ENCODE measurements at regions not wholly inside any gene's neighbourhood (a gene's known extent, or its start where the extent isn't known, plus 50 kb on each side); places are given as distances from the start of the nearest gene placed in this dataset.

GRCh38 chr5:10839916-10840599 is 79.0 kb upstream of the DAP start:
- H3K4me1 ChIP-seq (ENCODE audit: control insufficient read depth in 2 of 2, insufficient read depth in 1 of 2, low read depth in 1 of 2, low read length in 2 of 2): no peaks in the 10 kb centered on the region
- no peaks in the 10 kb centered on the region for H3K79me1 ChIP-seq (ENCODE audit: low read depth, low read length)
- H3K4ac ChIP-seq (ENCODE audit: low read length): no peak overlapping the region
- no peak overlapping the region for H2BK120ac ChIP-seq (ENCODE audit: low read depth, low read length)
- no peak overlapping the region for H3K4me2 ChIP-seq (ENCODE audit: insufficient read depth, low read length, poor library complexity, severe bottlenecking)
- H4K8ac ChIP-seq (ENCODE audit: low read depth, low read length): no peak overlapping the region
- no peak overlapping the region for H3K9ac ChIP-seq (ENCODE audit: low read depth, low read length, poor library complexity)
- no peak overlapping the region for H3K4me3 ChIP-seq (ENCODE audit: low read length in 2 of 2)
- no peaks in the 10 kb centered on the region for H3K9me3 ChIP-seq (replicated peaks in 1 of 2; ENCODE audit: control insufficient read depth in 2 of 2, insufficient read depth in 1 of 2, low read depth in 1 of 2, low read length in 2 of 2)
- no peak overlapping the region for H2AFZ ChIP-seq (ENCODE audit: low read length)
- no peaks in the 10 kb centered on the region for H3K27me3 ChIP-seq (ENCODE audit: control insufficient read depth in 3 of 3, insufficient read depth in 3 of 3, low read depth in 1 of 3, low read length in 3 of 3)
- H2AK5ac ChIP-seq (ENCODE audit: low read depth, low read length): no peak overlapping the region
- no peak overlapping the region for H2BK5ac ChIP-seq (ENCODE audit: low read length)
- no CpG with 5 or more reads among the region's 3 CpGs for WGBS, 2 donors (ENCODE audit: extremely low coverage in 2 of 2, insufficient read length in 2 of 2, insufficient replicate concordance in 1 of 2)
- H3K27ac ChIP-seq (replicated peaks; ENCODE audit: low read length): no peak overlapping the region
- H3K14ac ChIP-seq (ENCODE audit: low read length): no peak overlapping the region
- no peak for DNase-seq (ENCODE audit: low spot score)
- no peaks in the 10 kb centered on the region for H3K36me3 ChIP-seq (replicated peaks in 1 of 2; ENCODE audit: control insufficient read depth in 2 of 2, insufficient read depth in 2 of 2, low read length in 2 of 2)
- no peak overlapping the region for H3K23ac ChIP-seq (ENCODE audit: low read depth, low read length, poor library complexity)
- H4K91ac ChIP-seq (ENCODE audit: low read depth, low read length, poor library complexity): no peak overlapping the region
- no peak overlapping the region for H3K18ac ChIP-seq (ENCODE audit: low read length)
- H2BK15ac ChIP-seq (ENCODE audit: low read length): no peak overlapping the region
- H2BK12ac ChIP-seq (ENCODE audit: low read length): no peak overlapping the region

DNA sequence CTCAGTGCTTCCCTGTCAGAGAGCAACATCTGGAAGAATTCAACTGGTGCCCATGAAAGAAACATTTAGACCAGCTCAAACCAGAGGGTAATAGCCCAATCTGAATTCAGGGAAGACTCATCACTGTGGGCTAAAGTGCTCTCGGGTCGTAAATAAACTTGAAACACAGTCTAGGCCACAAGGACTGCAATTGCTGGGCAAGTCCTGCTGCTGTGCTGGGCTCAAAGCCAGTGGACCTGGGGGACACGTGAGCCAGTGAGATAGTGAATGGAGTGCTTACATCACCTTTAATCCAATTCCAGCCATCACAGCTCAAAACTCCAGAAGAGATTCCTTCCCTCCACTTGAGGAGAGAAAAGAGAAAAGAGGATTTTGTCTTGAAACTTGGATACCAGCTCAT is 78.1 kb upstream of the DAP start:
- no peak overlapping the region for H2BK5ac ChIP-seq (ENCODE audit: low read length)
- H3K14ac ChIP-seq (ENCODE audit: low read length): no peak overlapping the region
- H2BK12ac ChIP-seq (ENCODE audit: low read length): no peak overlapping the region
- H3K9ac ChIP-seq (ENCODE audit: low read depth, low read length, poor library complexity): no peak overlapping the region
- no peaks in the 10 kb centered on the region for H3K27me3 ChIP-seq (ENCODE audit: control insufficient read depth in 3 of 3, insufficient read depth in 3 of 3, low read depth in 1 of 3, low read length in 3 of 3)
- H2BK120ac ChIP-seq (ENCODE audit: low read depth, low read length): no peak overlapping the region
- no peak overlapping the region for H2BK15ac ChIP-seq (ENCODE audit: low read length)
- H3K36me3 ChIP-seq (replicated peaks in 1 of 2; ENCODE audit: control insufficient read depth in 2 of 2, insufficient read depth in 2 of 2, low read length in 2 of 2): no peaks in the 10 kb centered on the region
- H3K18ac ChIP-seq (ENCODE audit: low read length): no peak overlapping the region
- H2AFZ ChIP-seq (ENCODE audit: low read length): no peak overlapping the region
- no peak overlapping the region for H3K4me3 ChIP-seq (ENCODE audit: low read length in 2 of 2)
- H3K9me3 ChIP-seq (replicated peaks in 1 of 2; ENCODE audit: control insufficient read depth in 2 of 2, insufficient read depth in 1 of 2, low read depth in 1 of 2, low read length in 2 of 2): no peaks in the 10 kb centered on the region
- H3K23ac ChIP-seq (ENCODE audit: low read depth, low read length, poor library complexity): no peak overlapping the region
- no peaks in the 10 kb centered on the region for H3K4me1 ChIP-seq (ENCODE audit: control insufficient read depth in 2 of 2, insufficient read depth in 1 of 2, low read depth in 1 of 2, low read length in 2 of 2)
- no peak overlapping the region for H3K4ac ChIP-seq (ENCODE audit: low read length)
- no peak for DNase-seq (ENCODE audit: low spot score)
- H4K91ac ChIP-seq (ENCODE audit: low read depth, low read length, poor library complexity): no peak overlapping the region
- no CpG with 5 or more reads among the region's 3 CpGs for WGBS, 2 donors (ENCODE audit: extremely low coverage in 2 of 2, insufficient read length in 2 of 2, insufficient replicate concordance in 1 of 2)
- no peaks in the 10 kb centered on the region for H3K79me1 ChIP-seq (ENCODE audit: low read depth, low read length)
- no peak overlapping the region for H3K4me2 ChIP-seq (ENCODE audit: insufficient read depth, low read length, poor library complexity, severe bottlenecking)
- no peak overlapping the region for H2AK5ac ChIP-seq (ENCODE audit: low read depth, low read length)
- no peak overlapping the region for H4K8ac ChIP-seq (ENCODE audit: low read depth, low read length)
- H3K27ac ChIP-seq (replicated peaks; ENCODE audit: low read length): no peak overlapping the region

DNA sequence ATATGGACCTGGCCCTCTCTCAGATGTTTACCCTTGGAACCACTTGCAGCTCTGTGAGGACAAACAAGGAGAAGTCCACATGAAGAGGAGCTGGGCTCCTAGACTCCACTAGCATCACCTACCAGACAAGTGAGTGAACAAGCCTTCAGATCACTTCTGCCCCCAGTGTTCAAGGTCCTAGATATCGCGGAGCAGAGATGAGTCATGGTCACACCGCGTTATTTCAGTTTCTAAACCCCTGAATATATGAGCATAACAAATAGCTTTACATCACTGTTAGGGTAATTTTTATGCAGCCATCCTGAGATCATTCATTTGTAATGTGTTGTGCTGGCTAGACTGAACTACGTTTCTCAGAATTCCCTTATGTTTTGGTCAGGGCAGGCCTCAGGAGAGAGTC is 77.0 kb upstream of the DAP start:
- H3K9ac ChIP-seq (ENCODE audit: low read depth, low read length, poor library complexity): no peak overlapping the region
- H4K8ac ChIP-seq (ENCODE audit: low read depth, low read length): no peak overlapping the region
- H3K9me3 ChIP-seq (replicated peaks in 1 of 2; ENCODE audit: control insufficient read depth in 2 of 2, insufficient read depth in 1 of 2, low read depth in 1 of 2, low read length in 2 of 2): no peaks in the 10 kb centered on the region
- no peak overlapping the region for H2BK5ac ChIP-seq (ENCODE audit: low read length)
- H3K4me3 ChIP-seq (ENCODE audit: low read length in 2 of 2): no peak overlapping the region
- no peaks in the 10 kb centered on the region for H3K79me1 ChIP-seq (ENCODE audit: low read depth, low read length)
- H3K4me1 ChIP-seq (ENCODE audit: control insufficient read depth in 2 of 2, insufficient read depth in 1 of 2, low read depth in 1 of 2, low read length in 2 of 2): no peaks in the 10 kb centered on the region
- no peak for DNase-seq (ENCODE audit: low spot score)
- no peak overlapping the region for H3K4me2 ChIP-seq (ENCODE audit: insufficient read depth, low read length, poor library complexity, severe bottlenecking)
- H2BK12ac ChIP-seq (ENCODE audit: low read length): no peak overlapping the region
- no peak overlapping the region for H3K18ac ChIP-seq (ENCODE audit: low read length)
- no peak overlapping the region for H4K91ac ChIP-seq (ENCODE audit: low read depth, low read length, poor library complexity)
- H2AK5ac ChIP-seq (ENCODE audit: low read depth, low read length): no peak overlapping the region
- H2BK120ac ChIP-seq (ENCODE audit: low read depth, low read length): no peak overlapping the region
- H2AFZ ChIP-seq (ENCODE audit: low read length): no peak overlapping the region
- no CpG with 5 or more reads among the region's 5 CpGs for WGBS, 2 donors (ENCODE audit: extremely low coverage in 2 of 2, insufficient read length in 2 of 2, insufficient replicate concordance in 1 of 2)
- H3K4ac ChIP-seq (ENCODE audit: low read length): no peak overlapping the region
- H2BK15ac ChIP-seq (ENCODE audit: low read length): no peak overlapping the region
- H3K27me3 ChIP-seq (ENCODE audit: control insufficient read depth in 3 of 3, insufficient read depth in 3 of 3, low read depth in 1 of 3, low read length in 3 of 3): no peaks in the 10 kb centered on the region
- no peak overlapping the region for H3K27ac ChIP-seq (replicated peaks; ENCODE audit: low read length)
- H3K36me3 ChIP-seq (replicated peaks in 1 of 2; ENCODE audit: control insufficient read depth in 2 of 2, insufficient read depth in 2 of 2, low read length in 2 of 2): no peaks in the 10 kb centered on the region
- H3K23ac ChIP-seq (ENCODE audit: low read depth, low read length, poor library complexity): no peak overlapping the region
- H3K14ac ChIP-seq (ENCODE audit: low read length): no peak overlapping the region

- Histone ChIP-seq H2BK120ac (ENCODE audit: low read depth, low read length) (no peak overlapping the region), H2AK5ac (ENCODE audit: low read depth, low read length) (no peak overlapping the region), H3K27ac (replicated peaks; ENCODE audit: low read length) (no peak overlapping the region), H3K14ac (ENCODE audit: low read length) (no peak overlapping the region), H3K27me3 (ENCODE audit: control insufficient read depth in 3 of 3, insufficient read depth in 3 of 3, low read depth in 1 of 3, low read length in 3 of 3) (no peaks in the 10 kb centered on the region), H2BK12ac (ENCODE audit: low read length) (no peak overlapping the region), H3K23ac (ENCODE audit: low read depth, low read length, poor library complexity) (no peak overlapping the region), H3K4ac (ENCODE audit: low read length) (no peak overlapping the region), H3K79me1 (ENCODE audit: low read depth, low read length) (no peaks in the 10 kb centered on the region), H3K4me1 (ENCODE audit: control insufficient read depth in 2 of 2, insufficient read depth in 1 of 2, low read depth in 1 of 2, low read length in 2 of 2) (no peaks in the 10 kb centered on the region), H3K36me3 (replicated peaks in 1 of 2; ENCODE audit: control insufficient read depth in 2 of 2, insufficient read depth in 2 of 2, low read length in 2 of 2) (no peaks in the 10 kb centered on the region), H2AFZ (ENCODE audit: low read length) (no peak overlapping the region), H2BK5ac (ENCODE audit: low read length) (no peak overlapping the region), H4K91ac (ENCODE audit: low read depth, low read length, poor library complexity) (no peak overlapping the region), H3K9me3 (replicated peaks in 1 of 2; ENCODE audit: control insufficient read depth in 2 of 2, insufficient read depth in 1 of 2, low read depth in 1 of 2, low read length in 2 of 2) (no peaks in the 10 kb centered on the region), H3K9ac (ENCODE audit: low read depth, low read length, poor library complexity) (no peak overlapping the region), H3K4me2 (ENCODE audit: insufficient read depth, low read length, poor library complexity, severe bottlenecking) (no peak overlapping the region), H4K8ac (ENCODE audit: low read depth, low read length) (no peak overlapping the region), H3K4me3 (ENCODE audit: low read length in 2 of 2) (no peak overlapping the region), H2BK15ac (ENCODE audit: low read length) (no peak overlapping the region), H3K18ac (ENCODE audit: low read length) (no peak overlapping the region)
- no CpG with 5 or more reads among the region's 2 CpGs for WGBS, 2 donors (ENCODE audit: extremely low coverage in 2 of 2, insufficient read length in 2 of 2, insufficient replicate concordance in 1 of 2)
- DNase-seq (ENCODE audit: low spot score): no peak
Measured at GRCh38 chr5:10836986-10837385, 76.0 kb upstream of the DAP start.
